ENCODE measurements at regions not wholly inside any gene's neighbourhood (a gene's known extent, or its start where the extent isn't known, plus 50 kb on each side); places are given as distances from the start of the nearest gene placed in this dataset.

DNA sequence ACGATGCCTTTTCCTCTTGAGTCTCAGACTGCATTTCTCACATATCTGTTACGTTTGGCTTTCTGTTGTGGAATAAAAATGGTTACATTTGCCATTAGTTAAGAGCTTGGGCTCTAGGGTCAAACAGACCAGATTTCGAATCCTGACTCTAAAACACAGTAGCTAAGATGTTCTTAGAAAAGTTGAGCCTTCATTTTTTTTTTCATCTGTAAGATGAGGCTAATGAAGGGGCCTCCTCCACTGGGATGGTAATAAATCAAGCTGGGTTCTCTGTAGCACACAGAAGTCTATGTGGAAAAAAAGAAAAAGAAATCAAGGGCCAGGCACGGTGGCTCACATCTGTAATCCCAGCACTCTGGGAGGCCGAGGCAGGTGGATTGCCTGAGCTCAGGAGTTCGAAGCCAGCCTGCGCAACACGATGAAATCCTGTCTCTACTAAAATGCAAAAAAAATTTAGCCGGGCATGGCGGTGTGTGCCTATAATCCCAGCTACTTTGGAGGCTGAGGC is 49.9 kb upstream of the CAPRIN1 start:
- no peak for DNase-seq (ENCODE audit: low read depth)
- no peak overlapping the region for H3K4me3 ChIP-seq (ENCODE audit: low read depth, low read length)
- peaks cover 5% of the 10 kb centered on the region; the same call in 1 of the 2 replicates for H3K27me3 ChIP-seq (ENCODE audit: control insufficient read depth, insufficient read depth, low read length)
- ChIA-PET CTCF (interaction anchor here (0.9 kb wide), 1 partner anchor 99 kb away, joined by 3 read pairs; no protein-coding TSS in a partner anchor), POLR2A (no interaction called here)
- H3K36me3 ChIP-seq (ENCODE audit: control insufficient read depth, insufficient read depth, low read length): no peaks in the 10 kb centered on the region
- TF ChIP-seq, protein P1, sequence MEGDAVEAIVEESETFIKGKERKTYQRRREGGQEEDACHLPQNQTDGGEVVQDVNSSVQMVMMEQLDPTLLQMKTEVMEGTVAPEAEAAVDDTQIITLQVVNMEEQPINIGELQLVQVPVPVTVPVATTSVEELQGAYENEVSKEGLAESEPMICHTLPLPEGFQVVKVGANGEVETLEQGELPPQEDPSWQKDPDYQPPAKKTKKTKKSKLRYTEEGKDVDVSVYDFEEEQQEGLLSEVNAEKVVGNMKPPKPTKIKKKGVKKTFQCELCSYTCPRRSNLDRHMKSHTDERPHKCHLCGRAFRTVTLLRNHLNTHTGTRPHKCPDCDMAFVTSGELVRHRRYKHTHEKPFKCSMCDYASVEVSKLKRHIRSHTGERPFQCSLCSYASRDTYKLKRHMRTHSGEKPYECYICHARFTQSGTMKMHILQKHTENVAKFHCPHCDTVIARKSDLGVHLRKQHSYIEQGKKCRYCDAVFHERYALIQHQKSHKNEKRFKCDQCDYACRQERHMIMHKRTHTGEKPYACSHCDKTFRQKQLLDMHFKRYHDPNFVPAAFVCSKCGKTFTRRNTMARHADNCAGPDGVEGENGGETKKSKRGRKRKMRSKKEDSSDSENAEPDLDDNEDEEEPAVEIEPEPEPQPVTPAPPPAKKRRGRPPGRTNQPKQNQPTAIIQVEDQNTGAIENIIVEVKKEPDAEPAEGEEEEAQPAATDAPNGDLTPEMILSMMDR (IDR thresholded peaks at IDR 0.05; ENCODE audit: insufficient read depth, low read depth, low read length): no peak

DNA sequence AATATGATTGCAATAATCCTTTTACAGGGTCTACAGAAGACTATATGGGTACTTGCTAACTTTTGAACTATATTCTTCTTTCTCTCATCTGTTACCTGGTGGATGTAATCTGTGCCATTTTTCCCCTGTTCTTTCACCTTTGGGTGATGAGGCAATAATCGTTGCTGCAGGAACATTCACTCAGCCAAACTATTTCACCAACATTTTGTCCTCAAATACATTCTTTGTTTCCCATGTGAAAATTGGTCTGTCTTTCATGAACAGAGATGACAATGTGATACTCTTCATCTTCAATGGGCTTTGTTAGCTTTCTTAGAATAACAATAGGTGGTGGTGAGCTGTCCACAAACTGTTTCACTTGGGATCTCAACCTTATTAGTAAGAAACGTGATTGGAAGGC is 52.1 kb upstream of the CAPRIN1 start:
- ChIA-PET POLR2A (no interaction called here), CTCF (interaction anchor here (0.8 to 3.2 kb wide), 3 partner anchors 8 to 175 kb away, joined by 3 to 20 read pairs (median 10); no protein-coding TSS in a partner anchor)
- Histone ChIP-seq H3K27me3 (ENCODE audit: control insufficient read depth, insufficient read depth, low read length) (no peaks in the 10 kb centered on the region), H3K36me3 (ENCODE audit: control insufficient read depth, insufficient read depth, low read length) (no peaks in the 10 kb centered on the region), H3K4me3 (ENCODE audit: low read depth, low read length) (no peak overlapping the region)
- TF ChIP-seq, protein P1 (IDR thresholded peaks at IDR 0.05; ENCODE audit: insufficient read depth, low read depth, low read length): no peak
- no peak for DNase-seq (ENCODE audit: low read depth)

DNA sequence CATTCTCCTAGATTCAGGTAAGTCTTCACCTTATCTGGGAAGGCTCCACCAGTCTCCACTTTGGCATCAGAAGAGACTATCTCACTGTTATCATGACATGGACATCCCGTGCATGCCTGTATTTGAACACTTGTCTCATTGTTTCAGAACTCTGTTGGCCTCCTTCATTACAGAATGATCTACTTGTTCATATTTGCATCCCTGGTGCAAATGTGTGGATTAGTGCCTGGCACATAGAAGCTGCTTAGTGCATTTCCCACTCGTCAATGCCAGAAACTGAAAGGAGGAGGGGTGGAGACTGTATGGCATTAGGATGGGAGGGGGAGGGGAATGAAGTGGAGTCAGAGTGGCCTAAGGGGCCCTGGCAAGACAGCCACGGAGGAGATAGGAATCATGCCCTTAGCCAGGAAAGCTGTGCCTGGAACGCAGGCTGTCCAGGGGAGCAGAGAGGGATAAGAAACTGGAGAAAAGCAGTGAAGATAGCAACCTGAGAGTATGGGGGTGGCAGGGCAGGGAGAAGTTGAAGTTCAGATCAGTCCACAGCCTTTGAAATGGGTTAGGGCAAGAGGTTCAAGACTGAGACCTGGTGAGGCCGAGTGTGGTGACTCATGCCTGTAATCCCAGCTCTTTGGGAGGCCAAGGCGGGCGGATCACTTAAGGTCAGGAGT is 53.8 kb upstream of the CAPRIN1 start:
- Histone ChIP-seq H3K4me3 (ENCODE audit: low read depth, low read length) (no peak overlapping the region), H3K27me3 (ENCODE audit: control insufficient read depth, insufficient read depth, low read length) (no peaks in the 10 kb centered on the region), H3K36me3 (ENCODE audit: control insufficient read depth, insufficient read depth, low read length) (no peaks in the 10 kb centered on the region)
- POLR2A ChIA-PET: interaction anchor here (0.6 kb wide), 1 partner anchor 144 kb away, joined by 7 read pairs; no protein-coding TSS in a partner anchor
- CTCF ChIA-PET: interaction anchor here (0.5 to 3.2 kb wide), 21 partner anchors 9 to 629 kb away, joined by 3 to 27 read pairs (median 5); partner anchors contain the start of gene ABTB2
- no peak for DNase-seq (ENCODE audit: low read depth)
- TF ChIP-seq, protein P1 (IDR thresholded peaks at IDR 0.05; ENCODE audit: insufficient read depth, low read depth, low read length): no peak

GRCh38 chr11:33996498-33997454 is 54.8 kb upstream of the CAPRIN1 start:
- Histone ChIP-seq H3K27me3 (ENCODE audit: control insufficient read depth, insufficient read depth, low read length) (no peaks in the 10 kb centered on the region), H3K4me3 (ENCODE audit: low read depth, low read length) (no peak overlapping the region), H3K36me3 (ENCODE audit: control insufficient read depth, insufficient read depth, low read length) (no peaks in the 10 kb centered on the region)
- CTCF ChIA-PET: interaction anchor here (0.6 to 3.2 kb wide), 37 partner anchors 9 to 496 kb away, joined by 3 to 27 read pairs (median 4); partner anchors contain the start of gene ABTB2
- POLR2A ChIA-PET: interaction anchor here (0.6 kb wide), 1 partner anchor 143 kb away, joined by 7 read pairs; no protein-coding TSS in a partner anchor
- TF ChIP-seq, protein P1 (IDR thresholded peaks at IDR 0.05; ENCODE audit: insufficient read depth, low read depth, low read length): peak; percentile 83
- DNase-seq (ENCODE audit: low read depth): no peak

All from BJ (cell line).